HEK293 (cell line): ENCODE measurements at regions not wholly inside any gene's neighbourhood (a gene's known extent, or its start where the extent isn't known, plus 50 kb on each side); places are given as distances from the start of the nearest gene placed in this dataset.
"Not testable (repeated sequence)": the region's sequence is repeated elsewhere in the genome, so short reads cannot be mapped to it uniquely, and the experiment has no call there.

Source experiments
- CTCF ChIA-PET: fragments of 350-600 bp; formaldehyde crosslinking; extraction: SDS; loops from one replicate; lab custom pipeline; 2021; ENCODE audit warnings: antibody characterized with exemption; lab: Yijun Ruan, JAX
- POLR2A ChIA-PET: fragments of 300-600 bp; formaldehyde crosslinking; extraction: SDS; loops from one replicate; lab custom pipeline; 2020; ENCODE audit warnings: antibody characterized with exemption, inconsistent platforms; lab: Yijun Ruan, JAX
- H3K27ac ChIP-seq: fragments of 200-500 bp; sonication (Bioruptor generic); 2 replicates; pipeline ENCODE4 v1.5.1; 2014; ENCODE audit warnings: low read depth, low read length, control low read depth, inconsistent platforms; ENCODE audit errors: extremely low read depth
- H3K36me3 ChIP-seq, 2 experiments: fragments of 200-500 bp in 1 of 2; sonication (Bioruptor generic) in 1 of 2; 1 replicate in 1 of 2; 2 replicates in 1 of 2; pipeline ENCODE4 v1.5.1; 2014 to 2017; ENCODE audit warnings: inconsistent platforms in 2 of 2, low read length in 2 of 2; ENCODE audit not compliant: control insufficient read depth in 2 of 2, insufficient read depth in 1 of 2
- H3K4me1 ChIP-seq: fragments of 200-500 bp; sonication (Bioruptor generic); 2 replicates; pipeline ENCODE4 v1.5.1; 2014; ENCODE audit warnings: mild to moderate bottlenecking, low read length, inconsistent platforms; ENCODE audit not compliant: control insufficient read depth, insufficient read depth
- H3K4me3 ChIP-seq: 2 replicates; pipeline ENCODE4 v1.5.1; 2011; ENCODE audit warnings: low read depth, mild to moderate bottlenecking, control low read depth, low read length, moderate library complexity
- H3K9me3 ChIP-seq: fragments of 200-500 bp; sonication (Bioruptor generic); 2 replicates; pipeline ENCODE4 v1.5.1; 2014; ENCODE audit warnings: low read depth, low read length, inconsistent platforms; ENCODE audit not compliant: control insufficient read depth, insufficient read depth
- IKZF3 ChIP-seq: fragments of 450-650 bp; IDR thresholded peaks from 2 replicates; pipeline ENCODE4 v1.5.0; 2018; ENCODE audit warnings: missing biosample characterization, mild to moderate bottlenecking, missing genetic modification characterization, moderate library complexity
- KLF1 ChIP-seq: fragments of 450-650 bp; formaldehyde crosslinking; IDR thresholded peaks from 2 replicates; pipeline ENCODE4 v1.5.1; 2016; ENCODE audit warnings: missing biosample characterization, missing genetic modification characterization
- KLF10 ChIP-seq: fragments of 450-650 bp; IDR thresholded peaks from 2 replicates; pipeline ENCODE4 v1.5.1; 2018; ENCODE audit warnings: missing biosample characterization, mild to moderate bottlenecking, missing genetic modification characterization
- KLF7 ChIP-seq: fragments of 450-650 bp; formaldehyde crosslinking; IDR thresholded peaks from 2 replicates; pipeline ENCODE4 v1.5.1; 2016; ENCODE audit warnings: missing biosample characterization, missing genetic modification characterization, borderline replicate concordance
- RBAK ChIP-seq: fragments of 450-650 bp; formaldehyde crosslinking; IDR thresholded peaks from 2 replicates; pipeline ENCODE4 v1.5.1; 2016; ENCODE audit warnings: missing biosample characterization, missing genetic modification characterization
- SETDB1 ChIP-seq: IDR thresholded peaks from one replicate; pipeline ENCODE4 v1.6.1; 2017; ENCODE audit warnings: mild to moderate bottlenecking, low read length, moderate library complexity, mixed read lengths; ENCODE audit not compliant: insufficient read length
- TRIM28 ChIP-seq: IDR thresholded peaks from 2 replicates; pipeline ENCODE4 v1.6.1; 2011; ENCODE audit warnings: low read length, control low read depth, borderline replicate concordance
- ZBTB1 ChIP-seq: fragments of 450-650 bp; formaldehyde crosslinking; IDR thresholded peaks from 2 replicates; pipeline ENCODE4 v1.5.1; 2016; ENCODE audit warnings: missing biosample characterization, missing genetic modification characterization
- ZBTB6 ChIP-seq: fragments of 450-650 bp; formaldehyde crosslinking; IDR thresholded peaks from 2 replicates; pipeline ENCODE4 v1.5.1; 2017; ENCODE audit warnings: missing biosample characterization, missing genetic modification characterization
- ZFP41 ChIP-seq: fragments of 450-650 bp; formaldehyde crosslinking; IDR thresholded peaks from 2 replicates; pipeline ENCODE4 v1.5.1; 2016; ENCODE audit warnings: missing biosample characterization, missing genetic modification characterization, borderline replicate concordance
- ZNF10 ChIP-seq: fragments of 450-650 bp; formaldehyde crosslinking; IDR thresholded peaks from 2 replicates; pipeline ENCODE4 v1.5.1; 2017; ENCODE audit warnings: missing biosample characterization, missing genetic modification characterization
- ZNF148 ChIP-seq: fragments of 450-650 bp; formaldehyde crosslinking; IDR thresholded peaks from 2 replicates; pipeline ENCODE4 v1.5.0; 2017; ENCODE audit warnings: missing biosample characterization, missing genetic modification characterization, borderline replicate concordance
- ZNF155 ChIP-seq: fragments of 450-650 bp; formaldehyde crosslinking; IDR thresholded peaks from 2 replicates; pipeline ENCODE4 v1.5.1; 2016; ENCODE audit warnings: missing biosample characterization, missing genetic modification characterization
- ZNF16 ChIP-seq: fragments of 450-650 bp; formaldehyde crosslinking; IDR thresholded peaks from 2 replicates; pipeline ENCODE4 v1.5.1; 2016; ENCODE audit warnings: low read depth, missing biosample characterization, missing genetic modification characterization
- ZNF184 ChIP-seq: fragments of 450-650 bp; IDR thresholded peaks from 2 replicates; pipeline ENCODE4 v1.5.1; 2018; ENCODE audit warnings: missing biosample characterization, mild to moderate bottlenecking, missing genetic modification characterization
- ZNF211 ChIP-seq: fragments of 450-650 bp; formaldehyde crosslinking; IDR thresholded peaks from 2 replicates; pipeline ENCODE4 v1.5.1; 2016; ENCODE audit warnings: low read depth, missing biosample characterization, missing genetic modification characterization
- ZNF23 ChIP-seq: fragments of 450-650 bp; formaldehyde crosslinking; IDR thresholded peaks from 2 replicates; pipeline ENCODE4 v1.5.1; 2016; ENCODE audit warnings: missing biosample characterization, missing genetic modification characterization, borderline replicate concordance
- ZNF239 ChIP-seq: fragments of 450-650 bp; formaldehyde crosslinking; IDR thresholded peaks from 2 replicates; pipeline ENCODE4 v1.5.1; 2016; ENCODE audit warnings: missing biosample characterization, missing genetic modification characterization
- ZNF24 ChIP-seq: fragments of 450-650 bp; formaldehyde crosslinking; IDR thresholded peaks from 2 replicates; pipeline ENCODE4 v1.5.1; 2016; ENCODE audit warnings: missing biosample characterization, missing genetic modification characterization
- ZNF391 ChIP-seq: fragments of 450-650 bp; formaldehyde crosslinking; IDR thresholded peaks from 2 replicates; pipeline ENCODE4 v1.5.1; 2016; ENCODE audit warnings: low read depth, missing biosample characterization, missing genetic modification characterization, borderline replicate concordance
- ZNF398 ChIP-seq: fragments of 450-650 bp; formaldehyde crosslinking; IDR thresholded peaks from 2 replicates; pipeline ENCODE4 v1.5.1; 2017; ENCODE audit warnings: missing biosample characterization, missing genetic modification characterization
- ZNF473 ChIP-seq: fragments of 450-650 bp; formaldehyde crosslinking; IDR thresholded peaks from 2 replicates; pipeline ENCODE4 v1.5.1; 2017; ENCODE audit warnings: missing biosample characterization, missing genetic modification characterization
- ZNF501 ChIP-seq: fragments of 450-650 bp; formaldehyde crosslinking; IDR thresholded peaks from 2 replicates; pipeline ENCODE4 v1.5.1; 2016; ENCODE audit warnings: missing biosample characterization, missing genetic modification characterization
- ZNF624 ChIP-seq: fragments of 450-650 bp; formaldehyde crosslinking; IDR thresholded peaks from 2 replicates; pipeline ENCODE4 v1.5.1; 2017; ENCODE audit warnings: missing biosample characterization, missing genetic modification characterization
- ZNF660 ChIP-seq: fragments of 450-650 bp; IDR thresholded peaks from 2 replicates; pipeline ENCODE4 v1.5.1; 2018; ENCODE audit warnings: missing biosample characterization, mild to moderate bottlenecking, missing genetic modification characterization
- ZNF747 ChIP-seq: fragments of 450-650 bp; formaldehyde crosslinking; IDR thresholded peaks from 2 replicates; pipeline ENCODE4 v1.5.1; 2016; ENCODE audit warnings: missing biosample characterization, missing genetic modification characterization
- ZSCAN30 ChIP-seq: fragments of 450-650 bp; IDR thresholded peaks from 2 replicates; pipeline ENCODE4 v1.5.1; 2018; ENCODE audit warnings: missing biosample characterization, mild to moderate bottlenecking, missing genetic modification characterization, moderate library complexity
- TF ChIP-seq, protein P1 (sequence below): fragments of 450-650 bp; formaldehyde crosslinking; IDR thresholded peaks from 2 replicates; pipeline ENCODE4 v1.5.1; 2017; ENCODE audit warnings: missing biosample characterization, missing genetic modification characterization

DNA sequence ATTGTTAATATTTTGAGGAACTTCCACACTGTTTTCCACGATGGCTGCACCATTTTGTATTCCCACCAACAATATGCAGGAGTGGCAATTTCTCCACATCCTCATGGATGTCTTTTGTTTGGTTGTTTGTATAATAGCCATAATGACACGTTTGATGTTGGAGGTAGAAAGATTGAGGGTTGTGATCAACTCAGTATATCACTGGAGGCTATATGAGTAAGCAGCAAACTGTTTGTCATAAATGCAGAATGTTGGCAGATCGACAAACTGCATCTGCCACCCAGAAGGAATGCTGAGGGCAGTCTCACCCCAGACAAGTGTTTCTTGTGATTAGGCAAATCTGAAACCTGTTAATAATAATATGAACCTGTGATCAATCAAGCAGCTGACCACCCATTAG, 243.9 kb upstream of the WDFY3 start:
- POLR2A ChIA-PET, result no interaction called here
- Histone ChIP-seq H3K9me3 (no peaks in the 10 kb centered on the region), H3K27ac (no peak overlapping the region), H3K4me1 (no peaks in the 10 kb centered on the region), H3K4me3 (no peak overlapping the region), H3K36me3 (no peaks in the 10 kb centered on the region)
- CTCF ChIA-PET, result no interaction called here
- TF ChIP-seq TRIM28, result no peak
- no peak for TF ChIP-seq ZFP41 (tag by site-specific recombination)
- no peak for TF ChIP-seq ZSCAN30 (tag by site-specific recombination)
- no peak for TF ChIP-seq ZNF184 (tag by site-specific recombination)
- no peak for TF ChIP-seq ZNF624
- no peak for TF ChIP-seq ZNF24
- TF ChIP-seq, protein P1, sequence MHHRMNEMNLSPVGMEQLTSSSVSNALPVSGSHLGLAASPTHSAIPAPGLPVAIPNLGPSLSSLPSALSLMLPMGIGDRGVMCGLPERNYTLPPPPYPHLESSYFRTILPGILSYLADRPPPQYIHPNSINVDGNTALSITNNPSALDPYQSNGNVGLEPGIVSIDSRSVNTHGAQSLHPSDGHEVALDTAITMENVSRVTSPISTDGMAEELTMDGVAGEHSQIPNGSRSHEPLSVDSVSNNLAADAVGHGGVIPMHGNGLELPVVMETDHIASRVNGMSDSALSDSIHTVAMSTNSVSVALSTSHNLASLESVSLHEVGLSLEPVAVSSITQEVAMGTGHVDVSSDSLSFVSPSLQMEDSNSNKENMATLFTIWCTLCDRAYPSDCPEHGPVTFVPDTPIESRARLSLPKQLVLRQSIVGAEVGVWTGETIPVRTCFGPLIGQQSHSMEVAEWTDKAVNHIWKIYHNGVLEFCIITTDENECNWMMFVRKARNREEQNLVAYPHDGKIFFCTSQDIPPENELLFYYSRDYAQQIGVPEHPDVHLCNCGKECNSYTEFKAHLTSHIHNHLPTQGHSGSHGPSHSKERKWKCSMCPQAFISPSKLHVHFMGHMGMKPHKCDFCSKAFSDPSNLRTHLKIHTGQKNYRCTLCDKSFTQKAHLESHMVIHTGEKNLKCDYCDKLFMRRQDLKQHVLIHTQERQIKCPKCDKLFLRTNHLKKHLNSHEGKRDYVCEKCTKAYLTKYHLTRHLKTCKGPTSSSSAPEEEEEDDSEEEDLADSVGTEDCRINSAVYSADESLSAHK, result no peak
- no peak for TF ChIP-seq ZNF16 (tag by site-specific recombination)
- TF ChIP-seq ZNF473 (tag by site-specific recombination), result no peak
- TF ChIP-seq ZNF660, result no peak
- TF ChIP-seq ZNF23 (tag by site-specific recombination), result no peak
- no peak for TF ChIP-seq ZNF148
- TF ChIP-seq KLF1 (tag by site-specific recombination), result no peak
- TF ChIP-seq ZBTB1 (tag by site-specific recombination), result no peak
- no peak for TF ChIP-seq SETDB1
- no peak for TF ChIP-seq ZNF10 (tag by site-specific recombination)
- no peak for TF ChIP-seq ZNF747 (tag by site-specific recombination)

GRCh38 chr4:85216571-85216970, 250.1 kb upstream of the WDFY3 start:
- H3K27ac ChIP-seq, H3K4me3 ChIP-seq, CTCF ChIA-PET, H3K4me1 ChIP-seq, POLR2A ChIA-PET, H3K9me3 ChIP-seq, H3K36me3 ChIP-seq: not testable (repeated sequence)
- peak; percentile 68 for TF ChIP-seq SETDB1

DNA sequence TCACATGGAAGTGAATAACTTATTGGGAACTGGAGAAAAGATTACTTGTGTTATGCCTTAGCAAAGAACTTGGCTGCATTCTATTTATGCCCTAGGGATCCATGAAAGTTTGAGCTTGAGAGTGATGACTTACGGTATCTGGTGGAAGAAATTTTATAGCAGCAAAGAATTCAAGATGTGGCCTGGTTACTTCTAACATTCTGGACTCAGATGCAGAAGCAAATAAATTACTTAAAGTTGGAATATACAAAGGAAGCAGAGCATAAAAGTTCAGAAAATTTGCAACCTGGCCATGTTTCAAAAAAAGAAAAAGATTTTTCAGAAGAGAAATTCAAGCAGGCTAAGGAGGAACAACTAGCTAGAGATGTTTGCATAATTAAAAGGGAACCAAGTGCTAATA, 252.3 kb upstream of the WDFY3 start:
- ChIA-PET CTCF (no interaction called here), POLR2A (no interaction called here)
- Histone ChIP-seq H3K27ac (no peak overlapping the region), H3K36me3 (no peaks in the 10 kb centered on the region), H3K4me3 (no peak overlapping the region), H3K4me1 (no peaks in the 10 kb centered on the region), H3K9me3 (no peaks in the 10 kb centered on the region)
- TF ChIP-seq ZBTB6 (tag by site-specific recombination) (no peak), ZNF155 (no peak), KLF10 (tag by site-specific recombination) (no peak), ZNF391 (tag by site-specific recombination) (no peak), KLF7 (tag by site-specific recombination) (no peak), ZNF211 (tag by site-specific recombination) (no peak), ZNF501 (no peak), RBAK (tag by site-specific recombination) (no peak), ZNF239 (tag by site-specific recombination) (no peak), IKZF3 (tag by site-specific recombination) (no peak), ZNF473 (tag by site-specific recombination) (no peak), ZNF398 (tag by site-specific recombination) (no peak)
